ENCODE measurements at regions not wholly inside any gene's neighbourhood (a gene's known extent, or its start where the extent isn't known, plus 50 kb on each side); places are given as distances from the start of the nearest gene placed in this dataset.

- TF ChIP-seq JUND (IDR thresholded peaks at IDR 0.05) (no peak), REST (IDR thresholded peaks at IDR 0.05) (no peak), ZBTB33 (IDR thresholded peaks at IDR 0.05) (no peak), YY1 (IDR thresholded peaks at IDR 0.05) (no peak)
- Histone ChIP-seq H3K9ac (ENCODE audit: low read depth in 1 of 2, low read length in 2 of 2) (no peak overlapping the region), H3K4me3 (ENCODE audit: low read depth in 1 of 3, low read length in 3 of 3) (no peak overlapping the region), H3K9me3 (ENCODE audit: control insufficient read depth in 4 of 4, low read length in 3 of 4) (no peaks in the 10 kb centered on the region), H3K27me3 (ENCODE audit: control insufficient read depth in 4 of 4, insufficient read depth in 4 of 4, low read length in 3 of 4) (no peaks in the 10 kb centered on the region), H3K4me1 (ENCODE audit: control insufficient read depth in 4 of 4, insufficient read depth in 4 of 4, low read length in 3 of 4) (no peaks in the 10 kb centered on the region), H3K36me3 (ENCODE audit: control insufficient read depth in 4 of 4, insufficient read depth in 3 of 4, low read depth in 1 of 4, low read length in 3 of 4) (no peaks in the 10 kb centered on the region), H3K27ac (ENCODE audit: low read depth in 1 of 2, low read length in 2 of 2) (no peak overlapping the region)
- DNase-seq (ENCODE audit: low spot score), result no peak
- WGBS, result 88% methylated on average over 6 of the region's 6 CpGs
Measured at GRCh38 chr1:188846468-188846867, 1631.2 kb downstream of the BRINP3 start.

- Histone ChIP-seq H3K27ac (ENCODE audit: low read depth in 1 of 2, low read length in 2 of 2) (no peak overlapping the region), H3K9me3 (ENCODE audit: control insufficient read depth in 4 of 4, low read length in 3 of 4) (peaks cover 0 to 4% (median 0%) of the 10 kb centered on the region in 4 donors), H3K4me1 (ENCODE audit: control insufficient read depth in 4 of 4, insufficient read depth in 4 of 4, low read length in 3 of 4) (no peaks in the 10 kb centered on the region), H3K9ac (ENCODE audit: low read depth in 1 of 2, low read length in 2 of 2) (no peak overlapping the region), H3K4me3 (ENCODE audit: low read depth in 1 of 3, low read length in 3 of 3) (no peak overlapping the region), H3K36me3 (ENCODE audit: control insufficient read depth in 4 of 4, insufficient read depth in 3 of 4, low read depth in 1 of 4, low read length in 3 of 4) (no peaks in the 10 kb centered on the region), H3K27me3 (ENCODE audit: control insufficient read depth in 4 of 4, insufficient read depth in 4 of 4, low read length in 3 of 4) (no peaks in the 10 kb centered on the region)
- 94% methylated on average over 31 of the region's 31 CpGs for WGBS
- DNase-seq (ENCODE audit: low spot score), result no peak
- TF ChIP-seq JUND (IDR thresholded peaks at IDR 0.05) (no peak), FOXA2 (IDR thresholded peaks at IDR 0.05) (no peak), CTCF (IDR thresholded peaks at IDR 0.05; ENCODE audit: low read depth, low read length, missing input control) (no peak), REST (IDR thresholded peaks at IDR 0.05) (no peak), GABPA (IDR thresholded peaks at IDR 0.05 in 1 of 2, conservative IDR thresholded peaks at IDR 0.05 in 1 of 2) (no peak), FOXA1 (IDR thresholded peaks at IDR 0.05) (no peak), ATF3 (IDR thresholded peaks at IDR 0.05) (no peak), MAX (IDR thresholded peaks at IDR 0.05) (no peak), ZBTB33 (IDR thresholded peaks at IDR 0.05) (no peak), YY1 (IDR thresholded peaks at IDR 0.05) (no peak)
Measured at GRCh38 chr1:188857526-188858087, 1620.1 kb downstream of the BRINP3 start.

All from liver (tissue), 8 donors.